ENCODE measurements at regions not wholly inside any gene's neighbourhood (a gene's known extent, or its start where the extent isn't known, plus 50 kb on each side); places are given as distances from the start of the nearest gene placed in this dataset.

- H3K27ac ChIP-seq (ENCODE audit: low read length in 2 of 2) = no peak overlapping the region
- peaks cover 8 to 27% of the 10 kb centered on the region in 2 donors for H3K4me1 ChIP-seq (ENCODE audit: control insufficient read depth in 2 of 2, insufficient read depth in 2 of 2, low read length in 2 of 2)
- Mint-ChIP-seq H3K4me1 (peaks cover 25% of the 10 kb centered on the region), H3K9me3 (ENCODE audit: insufficient read depth) (no peaks in the 10 kb centered on the region), H3K27ac (no peak overlapping the region), H3K4me3 (no peak overlapping the region), H3K27me3 (peaks cover 4% of the 10 kb centered on the region)
- ATAC-seq (ENCODE audit: low read depth) (no peak), DNase-seq (no peak)
- no peak overlapping the region for H3K9ac ChIP-seq (ENCODE audit: low read length)
- H4K20me1 ChIP-seq (ENCODE audit: control insufficient read depth, insufficient read depth, low read length, poor library complexity, severe bottlenecking) = no peaks in the 10 kb centered on the region
- H3K27me3 ChIP-seq (replicated peaks in 1 of 4; ENCODE audit: control extremely low read depth in 1 of 4, control insufficient read depth in 3 of 4, insufficient read depth in 4 of 4, low read length in 3 of 4) = no peaks in the 10 kb centered on the region
- no peak overlapping the region for H2AFZ ChIP-seq (ENCODE audit: insufficient read depth, low read depth, low read length, poor library complexity, severe bottlenecking)
- intact Hi-C loops (cut with micrococcal nuclease) = no loop called here
- TF ChIP-seq CTCF (IDR thresholded peaks at IDR 0.05) = no peak
- TF ChIP-seq EZH2 (IDR thresholded peaks at IDR 0.05; ENCODE audit: borderline replicate concordance, insufficient read depth, low read depth, low read length, poor library complexity, severe bottlenecking) = no peak
- no peak overlapping the region for H3K4me3 ChIP-seq (ENCODE audit: control extremely low read depth in 1 of 5, extremely low read depth in 1 of 5, insufficient read depth in 1 of 5, low read depth in 2 of 5, low read length in 4 of 5)
- 86% methylated on average over 8 of the region's 8 CpGs for WGBS (ENCODE audit: insufficient coverage)
- CTCF ChIA-PET = no interaction called here
- peaks cover 5% of the 10 kb centered on the region for H3K79me2 ChIP-seq (ENCODE audit: control insufficient read depth, insufficient read depth, low read length)
- H3K36me3 ChIP-seq (replicated peaks in 1 of 2; ENCODE audit: control extremely low read depth in 1 of 2, control insufficient read depth in 1 of 2, extremely low read depth in 1 of 2, insufficient read depth in 2 of 2, low read length in 1 of 2) = no peaks in the 10 kb centered on the region
- H3K9me3 ChIP-seq (ENCODE audit: control extremely low read depth in 1 of 3, control insufficient read depth in 2 of 3, insufficient read depth in 1 of 3, low read length in 2 of 3) = no peaks in the 10 kb centered on the region
- no peak overlapping the region for H3K4me2 ChIP-seq (replicated peaks; ENCODE audit: low read depth, low read length, poor library complexity, severe bottlenecking)
- POLR2A ChIA-PET = no interaction called here
Measured at GRCh38 chr14:106346084-106346483, 819.7 kb downstream of the TMEM121 start.

GRCh38 chr14:106346534-106347290, 820.3 kb downstream of the TMEM121 start:
- no peaks in the 10 kb centered on the region for H3K27me3 Mint-ChIP-seq
- H3K27ac ChIP-seq (ENCODE audit: low read length in 2 of 2) = no peak overlapping the region
- intact Hi-C loops (cut with micrococcal nuclease) = no loop called here
- ChIA-PET POLR2A (no interaction called here), CTCF (interaction anchor here (1.1 to 1.3 kb wide), 2 partner anchors 24 to 26 kb away, joined by 3 to 6 read pairs; no protein-coding TSS in a partner anchor)
- no CpG with 5 or more reads among the region's 4 CpGs for WGBS (ENCODE audit: insufficient coverage)
- no peaks in the 10 kb centered on the region for H3K36me3 ChIP-seq (replicated peaks in 1 of 2; ENCODE audit: control extremely low read depth in 1 of 2, control insufficient read depth in 1 of 2, extremely low read depth in 1 of 2, insufficient read depth in 2 of 2, low read length in 1 of 2)
- TF ChIP-seq EZH2 (IDR thresholded peaks at IDR 0.05; ENCODE audit: borderline replicate concordance, insufficient read depth, low read depth, low read length, poor library complexity, severe bottlenecking) = no peak
- TF ChIP-seq CTCF (IDR thresholded peaks at IDR 0.05) = no peak
- no peaks in the 10 kb centered on the region for H3K9me3 Mint-ChIP-seq (ENCODE audit: insufficient read depth)
- no peaks in the 10 kb centered on the region for H3K27me3 ChIP-seq (replicated peaks in 1 of 4; ENCODE audit: control extremely low read depth in 1 of 4, control insufficient read depth in 3 of 4, insufficient read depth in 4 of 4, low read length in 3 of 4)
- no peak overlapping the region for H2AFZ ChIP-seq (ENCODE audit: insufficient read depth, low read depth, low read length, poor library complexity, severe bottlenecking)
- H3K27ac Mint-ChIP-seq = no peak overlapping the region
- no peak overlapping the region for H3K4me2 ChIP-seq (replicated peaks; ENCODE audit: low read depth, low read length, poor library complexity, severe bottlenecking)
- no peak overlapping the region for H3K4me3 ChIP-seq (ENCODE audit: control extremely low read depth in 1 of 5, extremely low read depth in 1 of 5, insufficient read depth in 1 of 5, low read depth in 2 of 5, low read length in 4 of 5)
- no peak for DNase-seq
- H3K4me3 Mint-ChIP-seq = no peak overlapping the region
- H3K79me2 ChIP-seq (ENCODE audit: control insufficient read depth, insufficient read depth, low read length) = peaks cover 5% of the 10 kb centered on the region
- no peak overlapping the region for H3K9ac ChIP-seq (ENCODE audit: low read length)
- no peak for ATAC-seq (ENCODE audit: low read depth)
- no peaks in the 10 kb centered on the region for H4K20me1 ChIP-seq (ENCODE audit: control insufficient read depth, insufficient read depth, low read length, poor library complexity, severe bottlenecking)
- peaks cover 8 to 27% of the 10 kb centered on the region in 2 donors for H3K4me1 ChIP-seq (ENCODE audit: control insufficient read depth in 2 of 2, insufficient read depth in 2 of 2, low read length in 2 of 2)
- peaks cover 25% of the 10 kb centered on the region for H3K4me1 Mint-ChIP-seq
- H3K9me3 ChIP-seq (ENCODE audit: control extremely low read depth in 1 of 3, control insufficient read depth in 2 of 3, insufficient read depth in 1 of 3, low read length in 2 of 3) = no peaks in the 10 kb centered on the region
